Activated T-cell treated with anti-CD3 and anti-CD28 coated beads for 24 hours (primary cell): ENCODE measurements at regions not wholly inside any gene's neighbourhood (a gene's known extent, or its start where the extent isn't known, plus 50 kb on each side); places are given as distances from the start of the nearest gene placed in this dataset.

Experiments used
- DNase-seq: peaks from one replicate; pipeline ENCODE4 v3.0.0-alpha.2; 2020; ENCODE audit warnings: low read depth

DNA sequence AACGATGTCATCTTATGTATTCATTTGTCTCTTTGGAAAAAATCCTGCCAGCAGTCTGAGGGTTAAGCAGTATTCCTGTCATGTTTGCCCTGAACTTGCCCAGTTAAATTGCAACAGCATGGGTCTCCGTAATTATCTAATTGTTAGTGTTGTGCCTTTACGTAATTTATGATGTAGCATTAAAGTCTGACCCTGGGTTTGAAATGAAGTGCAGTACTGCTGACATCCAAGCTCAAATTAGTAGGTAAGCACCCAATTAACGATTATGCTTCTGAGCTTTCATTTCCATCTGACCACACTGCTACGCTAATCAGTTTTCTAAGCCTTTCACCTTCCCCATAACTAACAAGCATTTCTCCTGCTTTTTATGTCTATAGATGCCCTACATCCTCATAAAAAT lies 241.8 kb downstream of the ARRDC4 start:
- DNase-seq = no peak

DNA sequence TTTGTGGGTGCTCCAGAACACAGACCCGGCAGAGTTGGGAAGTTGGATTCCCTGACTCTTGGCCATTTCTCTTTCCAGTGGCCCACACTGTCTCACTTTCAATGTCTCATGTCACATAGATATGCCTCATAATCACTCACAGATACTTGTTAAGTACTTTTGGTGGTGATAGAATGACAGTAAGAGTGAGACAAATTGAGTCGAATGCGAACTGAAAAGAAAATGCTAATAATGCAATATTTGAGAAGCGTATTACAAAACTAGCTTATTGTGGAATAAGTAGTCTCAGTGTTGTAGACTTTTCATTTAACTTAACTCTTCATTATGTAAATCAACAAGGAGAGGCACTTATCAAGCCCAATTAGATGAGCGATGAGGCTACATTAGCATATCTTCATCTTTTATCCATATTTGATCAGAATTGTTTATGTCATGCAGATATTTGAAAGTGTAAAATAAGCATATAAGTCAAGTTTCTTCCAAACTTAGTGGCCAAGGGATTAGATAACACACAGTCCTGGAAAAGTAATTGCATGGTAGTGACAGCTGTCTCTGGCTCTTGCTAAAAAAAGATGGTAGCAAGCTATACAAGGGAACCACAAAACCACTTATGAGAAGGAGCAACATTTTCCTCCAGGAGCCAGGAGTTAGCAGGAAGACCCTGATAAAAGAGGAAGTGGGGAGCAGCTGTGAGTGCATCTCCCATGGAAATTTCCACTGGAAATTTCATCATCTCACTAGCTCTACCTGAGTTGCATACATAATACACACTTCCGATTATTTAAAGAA lies 243.6 kb downstream of the ARRDC4 start:
- no peak for DNase-seq

DNA sequence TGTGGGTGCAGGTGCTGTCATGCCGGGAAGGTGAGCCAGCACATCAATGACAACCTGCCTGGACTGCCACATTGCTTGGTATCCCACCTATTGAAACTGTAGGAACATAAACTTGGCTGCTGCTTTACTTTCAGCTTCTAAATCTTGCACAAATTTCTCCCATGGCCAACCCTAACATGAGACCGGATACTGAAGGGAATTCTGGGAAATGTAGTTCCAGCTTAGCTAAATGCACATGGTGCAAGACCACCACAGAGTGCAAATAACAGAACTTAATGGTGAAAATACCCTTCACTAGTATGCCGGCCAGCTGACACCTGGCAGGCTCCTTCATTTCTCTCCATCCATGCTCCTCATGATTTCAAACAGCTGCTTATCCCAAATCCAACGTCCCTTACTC lies 247.4 kb downstream of the ARRDC4 start:
- DNase-seq = no peak

DNA sequence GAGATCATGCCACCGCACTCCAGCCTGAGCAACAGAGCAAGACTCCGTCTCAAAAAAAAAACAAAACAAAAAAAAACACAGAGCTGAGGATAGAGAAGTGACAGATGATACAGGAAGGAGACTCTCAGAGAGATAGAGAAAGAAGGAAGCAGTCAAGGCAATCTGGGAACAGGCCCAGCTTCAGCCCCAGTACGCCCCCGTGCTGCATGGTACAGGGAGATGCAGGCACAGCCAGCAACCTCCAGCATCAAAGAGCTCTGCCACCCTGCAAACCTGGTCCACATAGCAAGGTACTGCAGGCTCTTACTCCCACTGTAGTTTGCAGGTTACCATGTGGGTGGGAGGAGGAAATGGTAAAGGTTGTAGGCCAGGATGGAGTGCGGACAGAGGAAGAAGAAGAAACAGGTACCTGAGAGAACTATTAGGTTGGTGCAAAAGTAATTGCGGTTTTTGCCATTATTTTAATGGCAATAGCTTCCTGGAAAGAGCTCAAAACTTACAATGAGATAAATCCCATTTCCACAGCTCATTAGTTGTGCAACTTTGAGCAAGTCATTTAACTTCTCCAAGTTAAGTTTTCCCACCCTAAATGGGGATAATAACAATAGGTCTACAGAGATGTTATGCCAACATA lies 253.0 kb downstream of the ARRDC4 start:
- no peak for DNase-seq

DNA sequence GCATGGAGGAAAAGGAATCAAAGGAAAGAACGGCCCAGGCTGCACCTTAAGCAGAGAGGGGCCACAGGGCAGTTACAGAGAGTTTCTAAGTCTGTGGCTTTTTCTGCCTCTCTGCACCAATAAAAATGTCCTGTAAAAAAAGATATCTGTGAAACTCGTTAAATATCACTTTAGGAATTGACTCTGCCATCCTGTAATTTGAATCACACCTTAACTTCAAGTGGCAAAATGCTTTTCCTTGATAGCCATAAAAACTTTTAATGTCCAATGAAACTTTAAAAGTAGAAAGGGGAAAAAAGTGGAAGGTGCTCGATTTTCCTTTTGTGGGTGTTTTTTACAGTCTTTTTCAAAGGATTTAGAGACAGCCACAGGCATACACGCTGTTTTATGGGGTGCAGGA lies 255.7 kb downstream of the ARRDC4 start:
- DNase-seq = no peak

DNA sequence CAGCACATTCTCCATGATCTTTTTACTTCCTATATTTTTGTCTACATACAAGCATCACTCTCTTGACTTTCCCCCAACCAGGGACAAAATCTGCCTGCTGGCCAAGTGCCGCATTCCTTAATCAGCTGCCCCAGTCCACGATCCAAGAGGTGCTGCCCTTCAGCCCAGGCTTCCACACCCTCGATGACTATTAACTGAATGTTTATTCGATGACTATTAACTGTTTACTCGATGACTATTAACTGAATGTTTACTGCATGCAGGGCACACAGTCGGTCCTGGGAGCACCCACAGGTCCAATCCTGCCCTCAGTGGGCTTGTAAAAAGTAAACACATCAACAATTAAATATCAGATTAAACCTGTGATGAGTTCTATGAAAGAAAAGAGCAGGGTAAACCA lies 256.9 kb downstream of the ARRDC4 start:
- no peak for DNase-seq

DNA sequence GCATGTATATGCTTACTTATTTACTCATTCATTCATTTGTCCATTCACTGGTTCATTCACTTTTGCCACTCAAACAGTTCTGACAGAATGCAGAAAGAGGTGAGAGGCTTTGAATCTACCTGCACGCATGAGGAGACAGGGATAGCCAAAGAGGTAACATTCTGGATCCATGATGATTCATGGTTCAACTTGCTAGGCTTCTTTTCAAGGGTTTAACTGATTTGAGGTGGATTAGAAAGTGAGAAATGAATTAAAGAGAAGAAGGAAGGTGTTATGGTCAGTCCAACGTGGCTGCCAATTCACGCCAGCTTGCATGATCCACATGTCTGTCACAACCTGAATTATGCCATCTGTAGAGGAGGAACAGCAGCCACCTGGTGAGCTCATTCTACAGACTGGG lies 260.6 kb downstream of the ARRDC4 start:
- DNase-seq = no peak

DNA sequence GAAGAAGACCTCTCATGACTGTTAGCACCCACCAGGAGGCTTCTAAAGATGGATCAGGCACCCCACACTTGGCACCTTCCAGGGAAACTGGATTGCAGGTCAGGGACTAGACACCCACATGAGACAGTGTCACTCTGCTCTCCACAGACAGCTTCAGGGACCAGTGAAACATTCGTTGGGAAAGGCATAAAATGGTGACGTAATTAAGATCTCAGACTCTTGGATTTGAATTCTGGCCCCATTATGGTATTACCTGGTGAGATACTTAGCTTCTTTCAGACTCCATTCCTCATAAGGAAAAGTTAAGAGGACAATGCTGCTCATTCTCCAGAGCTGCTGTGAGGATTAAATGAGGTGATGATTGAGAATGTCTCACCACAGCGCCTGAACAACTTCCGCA lies 261.1 kb downstream of the ARRDC4 start:
- DNase-seq = no peak

DNA sequence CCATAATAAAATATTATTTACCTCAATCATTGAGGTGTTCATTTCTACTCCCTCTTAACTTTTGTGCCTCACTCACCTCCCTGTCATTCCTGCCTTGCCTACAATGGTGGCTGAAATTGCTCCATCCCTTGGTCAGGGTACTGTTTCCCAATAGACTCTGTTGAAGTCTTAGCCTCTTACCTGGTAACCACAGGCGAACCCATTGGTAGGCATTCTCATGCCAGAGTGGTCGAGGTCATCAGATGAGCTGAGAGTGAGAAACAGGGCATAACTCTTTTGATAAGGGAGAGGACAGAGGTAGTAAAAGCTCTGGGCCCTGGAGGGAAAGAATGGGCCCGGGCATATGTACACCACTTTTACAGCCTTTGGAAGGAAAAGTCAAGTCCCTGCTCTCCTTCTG lies 265.6 kb downstream of the ARRDC4 start:
- DNase-seq = no peak

DNA sequence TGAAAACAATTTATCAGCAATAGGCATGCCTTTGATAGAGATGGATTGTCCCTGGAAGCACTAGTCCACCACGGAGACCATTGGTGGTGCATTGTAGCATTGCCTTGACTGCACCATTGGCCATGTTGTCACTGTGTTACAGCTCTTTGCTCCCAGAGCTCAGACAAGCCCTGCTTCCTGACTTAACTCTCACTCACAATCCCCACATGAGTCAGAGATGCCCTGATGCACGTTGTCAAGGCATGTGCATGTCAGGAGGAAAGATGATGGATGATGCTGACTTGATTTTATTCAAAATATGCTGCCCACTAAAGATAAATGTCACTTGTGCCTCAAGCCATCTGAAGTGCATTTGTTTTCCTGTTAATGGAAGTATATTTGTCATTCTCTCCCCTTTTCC lies 266.1 kb downstream of the ARRDC4 start:
- no peak for DNase-seq

DNA sequence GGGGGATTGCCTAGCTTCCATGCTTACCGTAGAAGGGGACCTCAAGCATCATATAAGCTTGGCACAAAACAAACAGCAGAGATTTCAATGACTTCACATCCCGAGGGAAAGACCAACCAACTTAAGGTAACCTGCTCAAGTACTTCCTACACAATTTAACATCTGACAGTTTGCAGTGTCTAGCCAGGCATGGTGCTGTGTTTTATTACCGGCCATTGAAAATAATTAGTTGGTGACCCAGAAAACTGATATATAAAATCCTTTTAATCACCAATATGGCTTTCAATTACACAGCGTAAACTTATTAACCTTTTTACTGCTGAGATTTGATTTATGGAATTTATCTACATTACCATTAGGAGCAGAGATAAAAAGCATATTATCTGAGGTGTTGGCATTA lies 268.3 kb downstream of the ARRDC4 start:
- DNase-seq = no peak

DNA sequence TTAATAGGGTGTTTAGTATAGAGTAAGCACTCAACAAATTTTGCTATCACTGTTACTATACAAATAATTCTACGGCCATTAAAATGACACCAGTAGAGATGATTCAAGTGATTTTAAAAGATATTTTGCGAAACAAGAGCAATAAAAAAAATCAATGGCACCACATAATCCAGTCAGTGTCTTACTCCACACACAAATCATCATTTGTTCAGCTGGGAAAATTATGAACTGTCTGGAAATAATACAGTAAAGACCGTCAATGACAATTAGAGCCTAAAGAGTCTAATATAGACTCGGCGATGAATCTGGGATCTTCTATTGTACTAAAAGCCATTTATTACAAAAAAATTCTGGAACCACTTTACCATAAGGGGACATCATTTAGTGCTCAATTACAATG lies 270.5 kb downstream of the ARRDC4 start:
- no peak for DNase-seq

DNA sequence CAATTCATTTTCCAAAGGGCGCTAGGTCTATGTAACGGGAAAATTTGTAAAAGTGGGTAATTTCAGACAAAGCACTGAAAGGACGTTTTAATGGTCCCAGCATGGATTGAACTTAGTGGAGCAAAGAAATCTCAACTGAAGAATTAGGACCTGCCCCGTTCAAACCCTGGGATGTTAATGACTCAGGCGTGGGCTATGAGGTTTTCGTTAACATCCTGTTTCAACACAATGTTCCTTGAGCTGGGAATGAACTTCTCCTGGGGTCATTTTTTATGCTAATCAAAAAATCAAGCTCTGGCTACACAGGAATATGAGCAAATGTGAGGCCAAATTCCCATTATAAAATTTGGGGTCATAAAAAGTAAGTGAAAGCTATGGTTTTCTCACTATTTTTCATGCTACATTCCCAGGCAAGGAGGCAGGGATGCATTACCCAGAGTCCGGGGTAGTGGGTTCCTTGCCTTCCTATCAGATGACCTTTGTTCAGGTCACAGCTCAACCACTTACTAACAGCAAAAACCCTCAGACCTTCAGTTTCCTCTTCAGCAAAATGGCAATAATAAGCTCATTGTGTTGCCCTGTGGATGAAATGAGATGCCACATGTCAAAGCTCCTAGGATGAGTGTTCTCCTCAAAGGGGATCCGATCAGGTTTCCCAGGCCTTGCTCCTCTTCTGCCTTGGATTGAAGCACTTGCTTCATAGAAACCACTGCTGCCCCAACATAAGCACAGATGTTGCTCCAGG lies 271.4 kb downstream of the ARRDC4 start:
- no peak for DNase-seq

DNA sequence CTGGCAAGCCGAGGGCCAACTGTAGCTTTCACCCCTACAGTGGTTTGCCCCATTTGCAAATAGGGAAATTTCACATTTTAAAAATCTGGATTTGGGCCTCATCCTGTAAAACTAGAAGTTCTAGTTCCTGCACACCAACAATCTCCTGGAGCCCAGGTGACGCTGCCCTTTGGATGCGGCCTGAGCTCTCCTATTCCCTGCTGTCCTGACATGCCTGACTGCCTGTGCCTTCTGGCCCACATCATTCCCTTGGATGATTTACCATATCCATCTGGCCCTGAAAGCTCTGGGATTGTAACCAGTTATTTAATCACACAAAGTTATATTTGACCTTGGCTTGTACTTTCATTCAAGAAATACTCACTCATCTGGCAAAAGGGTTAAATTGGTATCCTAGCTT lies 272.3 kb downstream of the ARRDC4 start:
- no peak for DNase-seq

DNA sequence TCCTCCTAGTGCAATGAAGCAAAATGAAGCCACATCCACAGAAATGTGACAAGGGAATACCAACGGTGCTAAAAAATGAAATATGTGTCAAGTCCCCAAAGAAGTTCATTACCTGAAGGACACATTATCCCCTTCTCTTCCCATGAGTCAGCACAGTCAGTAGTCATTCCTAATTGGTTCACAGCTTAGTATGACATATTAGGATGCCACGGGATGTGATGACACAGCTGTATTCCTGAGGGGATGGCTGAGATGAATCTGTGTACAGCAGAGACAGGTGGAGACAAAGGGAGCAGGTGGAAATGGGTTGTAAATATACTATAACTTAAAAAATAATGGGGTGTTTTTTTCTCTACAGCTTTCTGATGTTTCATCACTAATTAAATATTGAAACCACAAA lies 273.4 kb downstream of the ARRDC4 start:
- no peak for DNase-seq

DNA sequence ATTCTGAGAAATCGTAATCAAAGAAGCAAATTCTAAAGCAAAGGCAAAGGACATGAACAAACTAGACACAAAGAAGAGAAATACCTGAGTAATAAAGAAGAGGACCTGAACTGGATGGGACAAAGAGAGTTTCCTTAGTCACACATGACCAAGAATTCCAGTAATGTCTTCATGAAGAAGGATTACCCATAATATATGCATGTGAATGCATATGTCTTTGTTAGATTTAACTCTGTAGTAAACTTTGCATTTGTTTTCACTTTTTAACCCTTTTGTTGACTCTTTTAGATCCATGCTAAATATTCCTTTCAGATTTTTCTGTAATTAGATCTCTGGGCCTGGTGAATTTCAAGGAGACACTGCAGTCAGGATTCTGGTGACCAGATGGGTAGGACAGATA lies 279.8 kb downstream of the ARRDC4 start:
- no peak for DNase-seq

DNA sequence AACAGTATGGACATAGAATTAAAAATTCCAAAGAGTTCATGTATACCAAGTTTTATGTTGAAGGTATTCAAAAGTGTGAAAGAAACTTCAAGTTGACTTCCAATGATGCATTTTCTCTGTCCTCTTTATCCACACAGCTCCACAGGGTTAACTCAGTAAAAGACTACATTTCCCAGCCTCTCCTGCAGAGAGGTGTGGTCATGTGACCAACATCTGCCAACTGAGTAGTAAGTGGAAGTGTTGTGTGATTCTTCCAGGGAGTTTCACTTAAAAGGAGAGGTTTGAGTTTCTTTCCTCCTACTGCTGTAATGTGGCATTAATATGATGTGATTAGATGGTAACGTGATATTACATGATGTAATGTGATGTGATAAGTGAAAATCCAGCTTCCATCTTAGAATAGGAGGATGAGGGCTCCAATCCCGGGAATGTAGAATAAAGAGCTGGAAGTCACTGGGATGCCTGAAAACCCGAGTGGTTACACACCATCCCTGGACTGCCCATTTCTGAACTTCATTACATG lies 280.6 kb downstream of the ARRDC4 start:
- no peak for DNase-seq

DNA sequence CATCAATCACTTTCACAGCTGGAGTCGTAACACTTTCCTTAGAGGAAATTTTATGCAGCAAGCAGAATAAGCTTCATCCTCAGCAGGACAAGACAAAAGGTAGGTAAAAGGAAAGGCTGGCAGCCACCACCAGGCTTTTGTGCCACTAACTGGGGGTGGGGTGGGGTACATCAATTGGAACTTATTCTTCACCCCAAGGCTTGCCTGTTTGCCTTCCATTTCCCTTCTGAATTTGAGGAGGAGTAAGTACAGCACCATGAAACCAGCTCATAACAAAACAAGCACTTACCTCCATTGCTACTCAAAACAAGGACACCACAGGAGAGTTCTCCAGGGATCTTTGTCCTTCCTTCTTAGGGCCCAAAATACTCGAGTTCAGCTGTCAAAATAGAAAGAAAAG lies 296.8 kb downstream of the ARRDC4 start:
- no peak for DNase-seq

DNA sequence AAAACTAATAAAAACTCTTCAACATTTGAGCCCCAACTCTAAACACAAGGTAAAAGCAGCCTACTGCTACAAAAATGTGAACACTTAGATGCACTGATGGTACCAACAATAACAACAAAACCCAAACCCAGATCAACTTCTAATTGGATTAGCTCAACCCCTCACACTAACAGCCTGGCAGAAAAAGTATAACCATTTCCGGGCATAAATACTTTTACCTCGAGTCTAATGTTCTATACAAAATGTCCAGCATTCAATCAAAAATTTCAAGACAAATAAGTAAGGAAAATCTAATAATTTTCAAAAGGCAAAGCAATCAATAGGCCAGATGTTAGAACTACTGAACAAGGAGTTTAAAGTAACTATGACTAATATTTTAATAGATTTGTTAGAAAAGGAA lies 303.3 kb downstream of the ARRDC4 start:
- no peak for DNase-seq

DNA sequence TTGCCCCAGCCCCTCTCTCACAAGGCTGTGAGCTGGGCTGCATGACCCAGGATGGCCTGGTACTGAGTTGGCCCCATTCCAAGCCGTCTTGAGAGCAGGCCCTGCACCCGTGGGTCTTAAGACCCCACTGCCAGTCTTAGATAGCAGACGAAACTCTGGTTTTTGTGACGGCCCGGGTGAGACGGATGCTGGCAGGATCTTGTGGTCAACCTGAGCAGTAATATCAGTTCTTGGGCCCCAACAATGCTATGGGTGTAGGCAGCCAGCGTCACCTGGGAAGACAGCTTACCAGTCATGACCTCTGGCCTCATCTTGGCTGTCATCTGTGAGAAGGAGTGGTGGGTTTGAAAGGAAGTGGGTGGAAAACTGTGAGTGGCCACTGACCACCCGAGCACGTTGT lies 305.8 kb downstream of the ARRDC4 start:
- no peak for DNase-seq

DNA sequence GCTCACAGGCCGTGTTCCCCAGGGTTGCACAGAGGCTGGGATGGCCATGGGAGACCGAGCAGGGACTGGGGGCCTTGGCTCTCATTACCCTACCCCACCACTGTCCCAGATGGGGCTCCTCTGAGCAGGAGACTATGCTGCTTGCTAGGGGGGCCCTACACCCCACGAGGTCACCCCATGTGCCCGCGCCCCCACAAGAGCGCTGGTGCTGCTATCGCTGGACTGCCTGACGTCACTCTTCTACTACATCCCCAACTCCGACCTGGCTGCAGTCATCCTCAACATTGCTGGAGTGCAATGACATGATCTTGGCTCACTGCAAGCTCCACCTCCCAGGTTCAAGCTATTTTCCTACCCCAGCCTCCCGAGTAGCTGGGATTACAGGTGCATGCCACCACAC lies 307.7 kb downstream of the ARRDC4 start:
- no peak for DNase-seq

DNA sequence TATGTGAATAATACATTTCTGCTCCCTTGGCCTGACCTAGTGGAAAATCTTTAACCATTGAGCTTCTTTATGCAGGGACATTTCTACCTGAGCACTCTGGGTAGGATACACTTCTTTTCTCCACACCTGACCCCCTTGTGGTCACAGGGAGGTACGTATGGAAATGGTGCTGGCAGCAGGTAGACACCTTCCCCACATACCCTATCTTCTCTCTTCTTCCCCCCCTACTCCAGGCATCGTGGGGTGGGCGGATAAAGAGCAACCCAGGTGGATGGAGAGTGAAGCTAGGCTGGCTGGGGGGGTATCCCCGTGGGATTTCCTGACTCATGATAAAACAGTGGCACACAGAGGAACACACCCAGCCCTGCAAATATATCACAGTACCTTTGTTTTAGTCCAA lies 312.1 kb downstream of the ARRDC4 start:
- no peak for DNase-seq

DNA sequence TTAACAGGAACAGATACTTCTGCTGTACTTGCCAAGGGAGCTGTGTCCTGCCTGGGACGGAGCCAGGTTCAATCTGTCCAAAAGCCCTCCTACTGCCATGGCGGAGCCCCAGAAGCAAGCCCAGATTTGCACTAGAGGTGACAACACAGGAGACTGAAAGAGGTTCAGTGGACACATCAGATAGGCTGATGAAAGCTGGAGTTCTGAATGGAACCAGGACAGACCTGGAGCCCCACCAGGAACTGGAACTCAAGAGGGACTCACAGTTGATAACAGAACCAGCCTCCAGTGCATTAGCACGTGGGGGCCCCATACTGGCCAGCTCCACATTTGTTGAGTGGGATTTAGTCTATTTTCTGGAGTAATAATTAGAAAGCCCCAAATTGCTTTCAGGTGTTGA lies 315.5 kb downstream of the ARRDC4 start:
- no peak for DNase-seq
